HEK293 (cell line): ENCODE measurements at regions not wholly inside any gene's neighbourhood (a gene's known extent, or its start where the extent isn't known, plus 50 kb on each side); places are given as distances from the start of the nearest gene placed in this dataset.

Experiments
- CTCF ChIA-PET: fragments of 350-600 bp; formaldehyde crosslinking; extraction: SDS; loops from one replicate; lab custom pipeline; 2021; ENCODE audit warnings: antibody characterized with exemption; lab: Yijun Ruan, JAX
- POLR2A ChIA-PET: fragments of 300-600 bp; formaldehyde crosslinking; extraction: SDS; loops from one replicate; lab custom pipeline; 2020; ENCODE audit warnings: antibody characterized with exemption, inconsistent platforms; lab: Yijun Ruan, JAX
- H3K27ac ChIP-seq: fragments of 200-500 bp; sonication (Bioruptor generic); 2 replicates; pipeline ENCODE4 v1.5.1; 2014; ENCODE audit warnings: low read depth, low read length, control low read depth, inconsistent platforms; ENCODE audit errors: extremely low read depth
- H3K36me3 ChIP-seq, 2 experiments: fragments of 200-500 bp in 1 of 2; sonication (Bioruptor generic) in 1 of 2; 1 replicate in 1 of 2; 2 replicates in 1 of 2; pipeline ENCODE4 v1.5.1; 2014 to 2017; ENCODE audit warnings: inconsistent platforms in 2 of 2, low read length in 2 of 2; ENCODE audit not compliant: control insufficient read depth in 2 of 2, insufficient read depth in 1 of 2
- H3K4me1 ChIP-seq: fragments of 200-500 bp; sonication (Bioruptor generic); 2 replicates; pipeline ENCODE4 v1.5.1; 2014; ENCODE audit warnings: mild to moderate bottlenecking, low read length, inconsistent platforms; ENCODE audit not compliant: control insufficient read depth, insufficient read depth
- H3K4me3 ChIP-seq: 2 replicates; pipeline ENCODE4 v1.5.1; 2011; ENCODE audit warnings: low read depth, mild to moderate bottlenecking, control low read depth, low read length, moderate library complexity
- H3K9me3 ChIP-seq: fragments of 200-500 bp; sonication (Bioruptor generic); 2 replicates; pipeline ENCODE4 v1.5.1; 2014; ENCODE audit warnings: low read depth, low read length, inconsistent platforms; ENCODE audit not compliant: control insufficient read depth, insufficient read depth
- FEZF1 ChIP-seq: fragments of 450-650 bp; formaldehyde crosslinking; IDR thresholded peaks from 2 replicates; pipeline ENCODE4 v1.5.1; 2016; ENCODE audit warnings: missing biosample characterization, missing genetic modification characterization
- KLF10 ChIP-seq: fragments of 450-650 bp; IDR thresholded peaks from 2 replicates; pipeline ENCODE4 v1.5.1; 2018; ENCODE audit warnings: missing biosample characterization, mild to moderate bottlenecking, missing genetic modification characterization
- KLF17 ChIP-seq: fragments of 450-650 bp; formaldehyde crosslinking; IDR thresholded peaks from 2 replicates; pipeline ENCODE4 v1.5.1; 2016; ENCODE audit warnings: missing biosample characterization, missing genetic modification characterization
- MZF1 ChIP-seq: fragments of 450-650 bp; formaldehyde crosslinking; IDR thresholded peaks from 2 replicates; pipeline ENCODE4 v1.5.1; 2017; ENCODE audit warnings: missing biosample characterization, missing genetic modification characterization, borderline replicate concordance
- PATZ1 ChIP-seq: fragments of 450-650 bp; formaldehyde crosslinking; IDR thresholded peaks from 2 replicates; pipeline ENCODE4 v1.5.1; 2016; ENCODE audit warnings: missing biosample characterization, missing genetic modification characterization
- REST ChIP-seq: fragments of 450-650 bp; formaldehyde crosslinking; IDR thresholded peaks from 2 replicates; pipeline ENCODE4 v1.5.1; 2016; ENCODE audit warnings: missing biosample characterization, missing genetic modification characterization
- ZBTB44 ChIP-seq: fragments of 450-650 bp; IDR thresholded peaks from 2 replicates; pipeline ENCODE4 v1.5.1; 2018; ENCODE audit warnings: missing biosample characterization, mild to moderate bottlenecking, missing genetic modification characterization
- ZNF157 ChIP-seq: fragments of 450-650 bp; formaldehyde crosslinking; IDR thresholded peaks from 2 replicates; pipeline ENCODE4 v1.5.1; 2016; ENCODE audit warnings: missing biosample characterization, missing genetic modification characterization
- ZNF2 ChIP-seq: fragments of 450-650 bp; formaldehyde crosslinking; IDR thresholded peaks from 2 replicates; pipeline ENCODE4 v1.5.1; 2016; ENCODE audit warnings: missing biosample characterization, missing genetic modification characterization
- ZNF23 ChIP-seq: fragments of 450-650 bp; formaldehyde crosslinking; IDR thresholded peaks from 2 replicates; pipeline ENCODE4 v1.5.1; 2016; ENCODE audit warnings: missing biosample characterization, missing genetic modification characterization, borderline replicate concordance
- ZNF391 ChIP-seq: fragments of 450-650 bp; formaldehyde crosslinking; IDR thresholded peaks from 2 replicates; pipeline ENCODE4 v1.5.1; 2016; ENCODE audit warnings: low read depth, missing biosample characterization, missing genetic modification characterization, borderline replicate concordance
- ZNF488 ChIP-seq: fragments of 450-650 bp; formaldehyde crosslinking; IDR thresholded peaks from 2 replicates; pipeline ENCODE4 v1.5.1; 2016; ENCODE audit warnings: missing biosample characterization, missing genetic modification characterization
- ZNF521 ChIP-seq: fragments of 450-650 bp; formaldehyde crosslinking; IDR thresholded peaks from 2 replicates; pipeline ENCODE4 v1.5.1; 2017; ENCODE audit warnings: missing biosample characterization, mild to moderate bottlenecking, missing genetic modification characterization
- ZNF544 ChIP-seq: fragments of 450-650 bp; formaldehyde crosslinking; IDR thresholded peaks from 2 replicates; pipeline ENCODE4 v1.5.0; 2017; ENCODE audit warnings: missing biosample characterization, missing genetic modification characterization
- ZNF585B ChIP-seq: fragments of 450-650 bp; formaldehyde crosslinking; IDR thresholded peaks from 2 replicates; pipeline ENCODE4 v1.5.1; 2016; ENCODE audit warnings: missing biosample characterization, missing genetic modification characterization
- ZNF660 ChIP-seq: fragments of 450-650 bp; IDR thresholded peaks from 2 replicates; pipeline ENCODE4 v1.5.1; 2018; ENCODE audit warnings: missing biosample characterization, mild to moderate bottlenecking, missing genetic modification characterization
- ZNF830 ChIP-seq: fragments of 450-650 bp; IDR thresholded peaks from 2 replicates; pipeline ENCODE4 v1.5.0; 2018; ENCODE audit warnings: missing biosample characterization, missing genetic modification characterization, low read depth, mild to moderate bottlenecking, moderate library complexity

GRCh38 chr2:142462306-142462705 lies 331.5 kb upstream of the LRP1B start:
- no peak overlapping the region for H3K4me3 ChIP-seq
- H3K36me3 ChIP-seq: no peaks in the 10 kb centered on the region
- no peak for TF ChIP-seq KLF10 (tag by site-specific recombination)
- TF ChIP-seq FEZF1 (tag by site-specific recombination): no peak
- no peak for TF ChIP-seq ZNF544 (tag by site-specific recombination)
- TF ChIP-seq ZNF488 (tag by site-specific recombination): no peak
- TF ChIP-seq ZNF830 (tag by site-specific recombination): no peak
- no peak for TF ChIP-seq ZNF391 (tag by site-specific recombination)
- TF ChIP-seq PATZ1 (tag by site-specific recombination): no peak
- TF ChIP-seq KLF17 (tag by site-specific recombination): no peak
- TF ChIP-seq ZNF2 (tag by site-specific recombination): no peak
- TF ChIP-seq ZNF157 (tag by site-specific recombination): no peak
- TF ChIP-seq ZNF585B (tag by site-specific recombination): no peak
- no peak for TF ChIP-seq MZF1
- no peak for TF ChIP-seq ZBTB44 (tag by site-specific recombination)
- no peak for TF ChIP-seq ZNF660 (tag by site-specific recombination)
- no peak for TF ChIP-seq ZNF23
- ChIA-PET POLR2A (no interaction called here), CTCF (no interaction called here)
- H3K27ac ChIP-seq: no peak overlapping the region
- no peaks in the 10 kb centered on the region for H3K4me1 ChIP-seq
- no peaks in the 10 kb centered on the region for H3K9me3 ChIP-seq

GRCh38 chr2:142445551-142446072 lies 314.8 kb upstream of the LRP1B start:
- Histone ChIP-seq H3K9me3 (no peaks in the 10 kb centered on the region), H3K4me1 (no peaks in the 10 kb centered on the region), H3K36me3 (no peaks in the 10 kb centered on the region), H3K27ac (no peak overlapping the region), H3K4me3 (no peak overlapping the region)
- POLR2A ChIA-PET: no interaction called here
- TF ChIP-seq ZNF521 (tag by site-specific recombination): no peak
- TF ChIP-seq REST: 0 out of 2 replicates have a peak, but pooled peaks have one; percentile 45
- CTCF ChIA-PET: no interaction called here
